ENCODE measurements at regions not wholly inside any gene's neighbourhood (a gene's known extent, or its start where the extent isn't known, plus 50 kb on each side); places are given as distances from the start of the nearest gene placed in this dataset.
"Not testable (repeated sequence)": the region's sequence is repeated elsewhere in the genome, so short reads cannot be mapped to it uniquely, and the experiment has no call there.

GRCh38 chr2:58727981-58728656 is 487.0 kb upstream of the FANCL start:
- DNase-seq = no peak

GRCh38 chr2:58721912-58722591 is 480.9 kb upstream of the FANCL start:
- DNase-seq = no peak

GRCh38 chr2:58720770-58721697 is 479.9 kb upstream of the FANCL start:
- DNase-seq = no peak

GRCh38 chr2:58720033-58720769 is 479.1 kb upstream of the FANCL start:
- no peak for DNase-seq

- no peak for DNase-seq
These were observed 474.2 kb upstream of the FANCL start for GRCh38 chr2:58715344-58715743.

- DNase-seq = no peak
These were observed 473.1 kb upstream of the FANCL start for GRCh38 chr2:58714238-58714637.

- no peak for DNase-seq
These were observed 469.7 kb upstream of the FANCL start for GRCh38 chr2:58710795-58711279.

GRCh38 chr2:58709687-58710354 is 468.7 kb upstream of the FANCL start:
- DNase-seq = no peak

- no peak for DNase-seq
These were observed 468.1 kb upstream of the FANCL start for GRCh38 chr2:58709274-58709673.

- no peak for DNase-seq
These were observed 467.4 kb upstream of the FANCL start for GRCh38 chr2:58708565-58708964.

- no peak for DNase-seq
These were observed 461.3 kb upstream of the FANCL start for GRCh38 chr2:58702302-58702885.

GRCh38 chr2:58701688-58702301 is 460.7 kb upstream of the FANCL start:
- DNase-seq = no peak

- no peak for DNase-seq
These were observed 459.5 kb upstream of the FANCL start for GRCh38 chr2:58700591-58700990.

- no peak for DNase-seq
These were observed 458.3 kb upstream of the FANCL start for GRCh38 chr2:58699411-58699810.

- DNase-seq = no peak
These were observed 457.5 kb upstream of the FANCL start for GRCh38 chr2:58698620-58699019.

GRCh38 chr2:58694114-58694513 is 453.0 kb upstream of the FANCL start:
- not testable (repeated sequence) for DNase-seq

- DNase-seq = not testable (repeated sequence)
These were observed 449.9 kb upstream of the FANCL start for GRCh38 chr2:58691041-58691440.

- no peak for DNase-seq
These were observed 447.7 kb upstream of the FANCL start for GRCh38 chr2:58688813-58689212.

- no peak for DNase-seq
These were observed 445.7 kb upstream of the FANCL start for GRCh38 chr2:58686776-58687175.

- DNase-seq = peak; percentile 5 to 19
These were observed 439.7 kb upstream of the FANCL start for GRCh38 chr2:58680755-58681310.

GRCh38 chr2:58677748-58678147 is 436.6 kb upstream of the FANCL start:
- DNase-seq = no peak

Data from Kasumi-1 (cell line).